H1 (cell line): ENCODE measurements at regions not wholly inside any gene's neighbourhood (a gene's known extent, or its start where the extent isn't known, plus 50 kb on each side); places are given as distances from the start of the nearest gene placed in this dataset.

Experiments
- CTCF ChIA-PET: fragments of 300-600 bp; sonication (Branson Sonifier 250); formaldehyde crosslinking; loops from one replicate; lab custom pipeline; 2021; ENCODE audit not compliant: partially characterized antibody; lab: Charles Lee
- POLR2A ChIA-PET: fragments of 300-600 bp; sonication (Branson Sonifier 250); formaldehyde crosslinking; loops from one replicate; lab custom pipeline; 2021; ENCODE audit warnings: inconsistent platforms; ENCODE audit not compliant: partially characterized antibody; lab: Charles Lee
- DNase-seq, 2 experiments: peaks; one replicate each; pipeline versions ENCODE4 v3.0.0 to v3.0.0-alpha.2; 2010 to 2022; ENCODE audit warnings: low spot score in 2 of 2, low read depth in 1 of 2, mixed read lengths in 1 of 2
- FAIRE-seq: peaks from 2 replicates; lab custom pipeline; 2011; peaks lifted over from hg19 to GRCh38; lab: Jason Lieb, UNC
- H2AFZ ChIP-seq: 2 replicates; pipeline ENCODE4 v1.8.1; 2012; ENCODE audit warnings: low read length, inconsistent platforms
- H2AK5ac ChIP-seq: 2 replicates; pipeline ENCODE4 v1.6.1; 2013; ENCODE audit warnings: low read depth, low read length
- H2BK120ac ChIP-seq: replicated peaks from 2 replicates; pipeline ENCODE3; 2013; ENCODE audit warnings: low read depth, low read length, inconsistent platforms
- H2BK12ac ChIP-seq: 2 replicates; pipeline ENCODE4 v1.6.1; 2013; ENCODE audit warnings: low read depth, low read length
- H2BK15ac ChIP-seq: 2 replicates; pipeline ENCODE4 v1.6.1; 2013; ENCODE audit warnings: low read length
- H2BK20ac ChIP-seq: 2 replicates; pipeline ENCODE4 v1.6.1; 2013; ENCODE audit warnings: low read length
- H2BK5ac ChIP-seq: 2 replicates; pipeline ENCODE4 v1.6.1; 2013; ENCODE audit warnings: low read depth, low read length
- H3K14ac ChIP-seq: 2 replicates; pipeline ENCODE4 v1.6.1; 2013; ENCODE audit warnings: inconsistent platforms; ENCODE audit not compliant: insufficient read length
- H3K18ac ChIP-seq: 2 replicates; pipeline ENCODE4 v1.6.1; 2013; ENCODE audit warnings: low read length; ENCODE audit errors: extremely low read depth
- H3K23ac ChIP-seq: 2 replicates; pipeline ENCODE4 v1.6.1; 2013; ENCODE audit warnings: inconsistent platforms; ENCODE audit not compliant: insufficient read length
- H3K23me2 ChIP-seq: 2 replicates; pipeline ENCODE4 v1.6.1; 2013; ENCODE audit warnings: low read depth, low read length
- H3K27ac ChIP-seq: 2 replicates; pipeline ENCODE4 v1.6.1; 2011; ENCODE audit warnings: low read depth, low read length, inconsistent platforms
- H3K27me3 ChIP-seq, 4 experiments: replicated peaks in 1 of 4; 1 replicate in 1 of 4; 2 replicates in 3 of 4; pipeline versions ENCODE4 v1.6.1 to v1.8.1; 2011 to 2013; ENCODE audit warnings: low read length in 3 of 4, mild to moderate bottlenecking in 3 of 4, inconsistent platforms in 2 of 4, mixed read lengths in 2 of 4, moderate library complexity in 1 of 4; ENCODE audit not compliant: control insufficient read depth in 3 of 4, insufficient read depth in 3 of 4; ENCODE audit errors: extremely low read depth in 1 of 4
- H3K36me3 ChIP-seq, 4 experiments: 2 replicates each; pipeline versions ENCODE4 v1.6.1 to v1.8.1; 2011 to 2013; ENCODE audit warnings: mild to moderate bottlenecking in 4 of 4, low read length in 3 of 4, moderate library complexity in 2 of 4, control low read depth in 1 of 4, inconsistent platforms in 1 of 4; ENCODE audit not compliant: insufficient read depth in 4 of 4, control insufficient read depth in 2 of 4
- H3K4ac ChIP-seq: replicated peaks from 2 replicates; pipeline ENCODE3; 2013; ENCODE audit warnings: low read length, low read depth, mixed read lengths, inconsistent platforms; ENCODE audit not compliant: insufficient read length
- H3K4me1 ChIP-seq, 4 experiments: replicated peaks in 1 of 4; 1 replicate in 1 of 4; 2 replicates in 3 of 4; pipeline versions ENCODE4 v1.6.1 to v1.8.1; 2011 to 2013; ENCODE audit warnings: low read length in 3 of 4, inconsistent platforms in 2 of 4, mixed read lengths in 1 of 4; ENCODE audit not compliant: insufficient read depth in 4 of 4, control insufficient read depth in 3 of 4
- H3K4me2 ChIP-seq, 2 experiments: 2 replicates each; pipeline versions ENCODE4 v1.6.1 to v1.8.1; 2011 to 2013; ENCODE audit warnings: low read depth in 2 of 2, low read length in 2 of 2, control low read depth in 1 of 2, inconsistent platforms in 1 of 2, mild to moderate bottlenecking in 1 of 2; ENCODE audit not compliant: insufficient read depth in 1 of 2
- H3K4me3 ChIP-seq, 4 experiments: fragments of 200-600, 300-600 bp in 1 of 4; sonication (generic), shearing (Covaris generic), sonication (Bioruptor Twin) in 1 of 4; 2 replicates each; pipeline versions ENCODE4 v1.5.1 to v1.8.1; 2011 to 2016; ENCODE audit warnings: low read length in 4 of 4, low read depth in 3 of 4, control low read depth in 2 of 4, inconsistent platforms in 2 of 4, mild to moderate bottlenecking in 2 of 4, mixed read lengths in 1 of 4, moderate library complexity in 1 of 4; ENCODE audit not compliant: insufficient read depth in 2 of 4; ENCODE audit errors: extremely low read depth in 1 of 4
- H3K56ac ChIP-seq: replicated peaks from 2 replicates; pipeline ENCODE3; 2013; ENCODE audit warnings: low read depth, mild to moderate bottlenecking, mixed read lengths, low read length, inconsistent platforms; ENCODE audit not compliant: insufficient read length
- H3K79me1 ChIP-seq: 2 replicates; pipeline ENCODE4 v1.6.1; 2013; ENCODE audit warnings: low read depth, low read length, control low read depth
- H3K79me2 ChIP-seq, 2 experiments: 2 replicates each; pipeline versions ENCODE4 v1.6.1 to v1.8.1; 2012 to 2013; ENCODE audit warnings: low read length in 2 of 2, mild to moderate bottlenecking in 2 of 2, inconsistent platforms in 1 of 2; ENCODE audit not compliant: insufficient read depth in 2 of 2, control insufficient read depth in 1 of 2
- H3K9ac ChIP-seq, 4 experiments: replicated peaks in 1 of 4; 1 replicate in 1 of 4; 2 replicates in 3 of 4; pipeline versions ENCODE4 v1.6.1 to v1.8.1; 2011 to 2013; ENCODE audit warnings: low read depth in 3 of 4, low read length in 3 of 4, control low read depth in 2 of 4, mild to moderate bottlenecking in 2 of 4, moderate library complexity in 2 of 4, inconsistent platforms in 1 of 4; ENCODE audit errors: extremely low read depth in 1 of 4
- H3K9me3 ChIP-seq, 2 experiments: 2 replicates each; pipeline versions ENCODE4 v1.6.1 to v1.8.1; 2012 to 2013; ENCODE audit warnings: mild to moderate bottlenecking in 2 of 2, moderate library complexity in 2 of 2, control low read depth in 1 of 2, inconsistent platforms in 1 of 2, low read depth in 1 of 2, low read length in 1 of 2, mixed read lengths in 1 of 2; ENCODE audit not compliant: insufficient read depth in 2 of 2
- H4K20me1 ChIP-seq, 2 experiments: replicated peaks in 1 of 2; 2 replicates each; pipeline versions ENCODE3 to v1.8.1; 2011 to 2013; ENCODE audit warnings: inconsistent platforms in 2 of 2, low read length in 2 of 2, mild to moderate bottlenecking in 1 of 2; ENCODE audit not compliant: insufficient read depth in 2 of 2, control insufficient read depth in 1 of 2
- H4K5ac ChIP-seq: 2 replicates; pipeline ENCODE4 v1.6.1; 2013; ENCODE audit warnings: low read length, low read depth, mixed read lengths, inconsistent platforms; ENCODE audit not compliant: insufficient read length
- H4K8ac ChIP-seq: 2 replicates; pipeline ENCODE4 v1.8.0; 2013; ENCODE audit warnings: mild to moderate bottlenecking, moderate library complexity, low read length, inconsistent platforms; ENCODE audit not compliant: insufficient read depth; ENCODE audit errors: extremely low read depth
- H4K91ac ChIP-seq: replicated peaks from 2 replicates; pipeline ENCODE3; 2013; ENCODE audit warnings: low read length, mixed read lengths, inconsistent platforms; ENCODE audit not compliant: insufficient read length
- BACH1 ChIP-seq: IDR thresholded peaks from 2 replicates; pipeline ENCODE4 v1.6.1; 2012; ENCODE audit warnings: low read length, improper control_type of control experiment
- EP300 ChIP-seq, 2 experiments: IDR thresholded peaks; 1 replicate in 1 of 2; 2 replicates in 1 of 2; pipeline ENCODE4 v1.6.1; 2011 to 2012; ENCODE audit warnings: low read depth in 2 of 2, low read length in 2 of 2, mild to moderate bottlenecking in 2 of 2, borderline replicate concordance in 1 of 2, inconsistent platforms in 1 of 2, moderate library complexity in 1 of 2
- PHF8 ChIP-seq: fragments of 200-600 bp; sonication (generic); conservative IDR thresholded peaks from 2 replicates; pipeline ENCODE4 v1.7.1; 2012; ENCODE audit warnings: low read depth, mild to moderate bottlenecking, inconsistent platforms, low read length, moderate library complexity
- RNF2 ChIP-seq: fragments of 200-900, 300-1000 bp; sonication (generic); IDR thresholded peaks from 2 replicates; pipeline ENCODE4 v1.7.1; 2016; ENCODE audit warnings: borderline replicate concordance, low read depth, mild to moderate bottlenecking, antibody characterized with exemption, low read length; ENCODE audit not compliant: poor library complexity, severe bottlenecking; ENCODE audit errors: missing control alignments
- SP2 ChIP-seq: IDR thresholded peaks from 2 replicates; pipeline ENCODE4 v1.6.1; 2012; ENCODE audit warnings: mild to moderate bottlenecking, low read length, inconsistent platforms
- WGBS, 2 experiments: shearing (Covaris generic) in 1 of 2; methylation state at CpG; one replicate each; pipeline versions ENCODE4 v1.1.6 to v1.1.7; 2013 to 2015; ENCODE audit warnings: low lambda C conversion rate in 2 of 2, mixed read lengths in 2 of 2, inconsistent platforms in 1 of 2, low coverage in 1 of 2, missing lambda C conversion rate in 1 of 2; ENCODE audit not compliant: insufficient replicate concordance in 2 of 2, insufficient coverage in 1 of 2, insufficient read length in 1 of 2; ENCODE audit errors: extremely low coverage in 1 of 2, missing lambda C conversion rate in 1 of 2; 5-methylcytosine and 5-hydroxymethylcytosine counted together

- Histone ChIP-seq H2BK12ac (no peak overlapping the region), H3K4ac (no peak overlapping the region), H4K20me1 (no peaks in the 10 kb centered on the region), H2BK120ac (no peak overlapping the region), H2AK5ac (no peak overlapping the region), H4K5ac (no peak overlapping the region), H3K79me1 (no peaks in the 10 kb centered on the region), H2BK15ac (no peak overlapping the region), H3K9me3 (no peaks in the 10 kb centered on the region), H3K27ac (no peak overlapping the region), H4K8ac (no peak overlapping the region), H3K36me3 (no peaks in the 10 kb centered on the region), H3K4me2 (no peak overlapping the region), H2BK20ac (no peak overlapping the region), H3K79me2 (no peaks in the 10 kb centered on the region), H3K14ac (no peak overlapping the region), H3K4me1 (no peaks in the 10 kb centered on the region), H3K27me3 (no peaks in the 10 kb centered on the region), H3K23ac (no peak overlapping the region), H3K23me2 (no peaks in the 10 kb centered on the region), H3K56ac (no peak overlapping the region), H3K4me3 (no peak overlapping the region), H4K91ac (no peak overlapping the region), H2AFZ (no peak overlapping the region), H3K18ac (no peak overlapping the region), H2BK5ac (no peak overlapping the region), H3K9ac (no peak overlapping the region)
- no peak for DNase-seq
- ChIA-PET POLR2A (no interaction called here), CTCF (no interaction called here)
- WGBS, 2 experiments = 92% methylated on average over 3 of the region's 3 CpGs; no CpG with 5 or more reads in 1 of the 2 experiments
- no peak for FAIRE-seq
- no peak for TF ChIP-seq SP2
- no peak for TF ChIP-seq EP300 (IDR thresholded peaks at IDR 0.05; ENCODE audit: borderline replicate concordance in 1 of 2, low read depth in 2 of 2, low read length in 2 of 2)
- no peak for TF ChIP-seq RNF2
- no peak for TF ChIP-seq BACH1
- TF ChIP-seq PHF8 = no peak
Measured at GRCh38 chr3:106715286-106715685, 662.0 kb upstream of the CCDC54 start.
